SW 1271 (cell line): ENCODE measurements at regions not wholly inside any gene's neighbourhood (a gene's known extent, or its start where the extent isn't known, plus 50 kb on each side); places are given as distances from the start of the nearest gene placed in this dataset.
"Not testable (repeated sequence)": the region's sequence is repeated elsewhere in the genome, so short reads cannot be mapped to it uniquely, and the experiment has no call there.

ENCODE experiments used
- DNase-seq, 2 experiments: peaks; one replicate each; lab custom pipeline; 2025; lab: John Stamatoyannopoulos, UW

DNA sequence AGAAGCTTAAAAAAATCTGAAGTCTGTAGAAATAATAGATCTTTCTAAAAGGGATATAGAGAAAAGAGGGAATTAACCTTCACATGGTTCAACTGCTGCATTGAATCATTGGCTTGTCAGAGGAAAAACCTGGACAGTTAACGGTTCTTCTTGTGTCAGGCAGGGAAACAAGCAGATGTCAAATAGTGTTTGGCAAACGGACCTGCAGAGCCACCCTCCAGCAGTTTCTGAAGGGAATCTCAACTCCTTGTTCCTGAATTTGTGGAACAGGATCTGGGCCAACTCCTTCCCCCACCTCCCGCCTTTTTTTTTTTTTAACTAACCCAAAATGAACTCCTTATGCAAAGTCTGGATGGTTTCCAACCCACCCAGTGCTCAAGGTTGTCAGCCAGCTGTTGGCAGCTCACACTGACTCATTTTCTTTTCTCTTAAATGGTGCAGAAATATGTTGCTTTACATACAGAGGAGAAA lies 187.3 kb downstream of the CAND1 start:
- no peak for DNase-seq

DNA sequence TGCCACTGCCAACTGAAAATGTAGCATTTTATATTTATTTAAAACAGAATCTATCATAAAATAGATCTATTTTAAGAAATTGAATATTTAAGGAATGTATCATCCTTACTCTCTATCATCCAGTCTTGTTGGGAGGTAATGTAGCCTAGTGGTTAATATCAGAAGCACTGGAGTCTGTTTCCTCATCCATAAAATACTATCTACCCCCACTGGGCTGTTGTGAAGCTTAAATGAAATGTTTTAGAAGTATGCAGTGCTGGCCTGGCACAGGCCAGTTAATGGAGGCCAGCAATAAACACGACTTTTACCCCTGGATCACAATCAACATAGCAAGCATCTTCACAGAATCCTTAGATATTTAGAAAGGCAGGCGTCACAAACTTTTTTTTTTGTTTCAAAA lies 188.0 kb downstream of the CAND1 start:
- no peak for DNase-seq

DNA sequence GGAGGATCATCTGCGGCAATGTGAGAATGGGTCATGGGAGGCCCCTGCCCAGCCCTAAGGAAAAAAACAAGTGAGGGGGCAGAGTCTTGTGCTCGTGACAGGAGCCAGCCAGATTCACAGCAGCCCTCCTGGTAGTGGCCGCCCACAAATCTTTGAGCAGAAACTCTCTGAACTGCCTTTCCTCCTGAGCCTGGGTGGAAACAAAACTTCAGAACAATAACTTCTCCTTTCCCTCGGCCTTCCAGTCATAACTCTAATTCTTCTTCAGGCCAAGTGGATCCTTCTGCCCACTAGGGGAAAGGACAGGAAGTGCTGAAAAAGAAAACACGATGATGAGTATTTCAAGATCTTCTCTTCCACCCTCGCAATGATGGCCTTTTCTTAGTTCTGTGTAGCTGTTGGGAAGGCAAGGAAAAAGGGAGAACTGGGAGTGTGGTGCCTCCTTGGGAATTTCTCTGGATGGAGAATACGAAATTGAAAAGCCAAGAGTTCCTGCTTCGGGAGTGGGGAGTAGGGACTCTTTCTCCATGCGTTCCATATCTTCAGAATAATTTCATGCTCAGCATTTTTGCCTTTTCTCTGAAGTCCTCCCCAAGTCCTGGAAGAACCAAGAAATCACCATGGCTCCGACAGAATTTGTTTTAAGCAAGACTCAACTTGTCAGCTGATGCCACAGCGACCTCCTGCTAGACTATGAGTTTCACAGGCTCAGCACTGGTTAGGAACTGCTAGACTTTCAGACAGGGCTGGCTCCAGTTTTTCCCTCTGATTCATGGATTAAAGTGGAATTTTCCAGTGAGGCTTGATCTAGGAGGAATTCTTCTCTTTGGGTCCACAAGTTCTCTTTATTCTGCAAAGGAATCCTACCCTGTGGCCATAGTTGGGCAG lies 188.9 kb downstream of the CAND1 start:
- no peak for DNase-seq

DNA sequence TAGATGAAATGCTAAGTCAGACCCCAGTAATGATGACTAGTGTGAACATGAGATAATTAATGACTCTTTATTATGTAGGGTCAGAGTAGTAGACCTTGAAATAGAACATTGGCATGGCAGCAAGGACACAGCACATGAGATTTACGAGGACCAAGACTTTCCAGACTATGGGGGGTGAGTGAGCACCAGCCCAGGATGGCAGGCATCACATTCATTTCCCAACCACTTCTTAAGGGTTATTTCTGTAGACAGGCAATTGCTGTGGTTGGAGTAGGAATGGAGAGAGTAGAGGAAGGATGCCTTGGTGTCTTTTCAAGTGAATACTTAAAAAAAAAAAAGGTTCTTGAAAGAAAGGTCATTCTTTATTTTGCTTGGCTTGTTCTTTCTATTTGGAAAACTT lies 189.4 kb upstream of the DYRK2 start:
- no peak for DNase-seq

DNA sequence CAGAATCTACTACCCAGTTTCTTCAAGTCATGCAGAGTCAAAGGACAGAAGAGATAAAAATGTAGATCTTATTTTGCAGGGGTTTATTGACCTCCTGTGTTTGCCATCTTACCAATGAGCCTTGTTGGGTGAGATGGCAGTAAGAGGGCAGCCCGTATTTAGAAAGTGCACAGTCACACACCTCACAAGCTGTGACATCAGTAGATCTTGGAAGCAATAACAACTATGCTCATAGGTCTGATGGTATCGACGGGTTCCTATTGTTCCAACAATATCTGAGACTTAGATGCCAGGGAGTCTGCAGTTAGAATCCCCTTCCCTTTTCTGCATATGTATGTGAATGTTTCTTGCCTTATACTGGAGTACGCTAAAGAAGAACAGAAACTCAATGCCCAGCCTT lies 189.0 kb upstream of the DYRK2 start:
- DNase-seq = no peak

DNA sequence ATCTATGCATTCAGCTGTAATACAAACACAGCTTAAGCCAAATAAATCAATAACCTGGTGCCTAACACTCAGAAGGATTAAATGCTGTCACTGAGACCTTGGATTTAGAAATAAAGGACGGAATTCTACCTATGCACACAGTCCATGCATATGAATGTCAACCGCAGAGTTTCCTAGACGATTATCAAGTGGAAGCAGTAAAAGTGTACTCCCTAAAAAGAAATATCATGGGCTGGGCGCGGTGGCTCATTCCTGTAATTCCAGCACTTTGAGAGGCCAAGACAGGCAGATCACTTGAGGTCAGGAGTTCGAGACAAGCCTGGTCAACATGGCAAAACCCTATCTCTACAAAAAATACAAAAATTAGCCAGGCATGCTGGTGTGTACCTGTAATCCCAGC lies 188.2 kb upstream of the DYRK2 start:
- no peak for DNase-seq

DNA sequence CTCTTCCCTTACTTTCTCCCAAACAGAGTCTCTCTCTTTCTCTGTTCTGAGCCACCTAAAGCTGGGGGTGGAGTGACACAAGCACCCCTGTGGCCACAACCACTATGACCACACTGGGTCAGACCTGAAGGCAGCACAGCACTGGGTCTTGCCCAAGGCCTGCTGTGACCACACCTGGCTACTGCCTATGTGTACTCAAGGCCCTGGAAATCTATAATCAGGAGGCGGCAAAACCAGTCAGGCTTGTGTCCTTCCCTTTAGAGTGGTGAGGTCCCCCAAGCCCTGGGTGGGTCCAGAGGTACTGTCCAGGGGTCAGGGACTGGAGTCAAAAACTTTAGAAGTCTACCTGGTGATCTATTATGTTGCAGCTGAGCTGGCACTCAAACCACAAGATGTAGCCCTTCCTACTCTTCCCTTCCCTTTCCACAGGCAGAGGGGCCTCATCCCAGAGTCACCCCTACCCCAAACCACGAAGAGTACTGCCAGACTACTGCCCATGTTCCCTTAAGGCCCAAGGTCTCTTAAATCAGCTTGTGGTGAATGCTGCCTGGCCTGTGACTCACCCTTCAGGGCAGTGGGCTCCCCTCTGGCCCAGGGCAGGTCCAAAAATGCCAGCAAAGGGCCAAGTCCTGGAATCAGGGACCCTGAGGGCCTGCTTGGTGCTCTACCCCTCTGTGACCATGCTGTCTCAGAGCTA lies 179.8 kb upstream of the DYRK2 start:
- no peak for DNase-seq

DNA sequence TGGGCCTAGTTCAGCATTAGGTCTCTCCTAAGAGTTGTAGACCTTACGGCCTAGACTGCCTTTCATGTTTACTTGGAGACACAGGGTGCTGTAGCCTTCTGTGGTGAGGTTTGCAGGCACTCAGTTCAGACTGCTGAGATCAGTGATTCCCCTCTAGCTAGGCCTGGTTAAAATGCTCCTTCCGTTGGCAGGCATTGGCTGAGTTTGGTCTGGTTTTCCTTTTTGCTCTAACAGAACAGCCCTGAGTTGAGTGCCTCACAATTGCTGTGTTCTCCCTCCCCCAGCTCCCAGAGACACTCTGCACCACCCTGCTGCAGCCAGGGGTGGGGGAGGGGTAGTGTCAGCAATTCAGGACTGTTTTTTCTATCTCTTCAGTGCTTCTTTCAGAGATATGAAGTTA lies 178.9 kb upstream of the DYRK2 start:
- no peak for DNase-seq

DNA sequence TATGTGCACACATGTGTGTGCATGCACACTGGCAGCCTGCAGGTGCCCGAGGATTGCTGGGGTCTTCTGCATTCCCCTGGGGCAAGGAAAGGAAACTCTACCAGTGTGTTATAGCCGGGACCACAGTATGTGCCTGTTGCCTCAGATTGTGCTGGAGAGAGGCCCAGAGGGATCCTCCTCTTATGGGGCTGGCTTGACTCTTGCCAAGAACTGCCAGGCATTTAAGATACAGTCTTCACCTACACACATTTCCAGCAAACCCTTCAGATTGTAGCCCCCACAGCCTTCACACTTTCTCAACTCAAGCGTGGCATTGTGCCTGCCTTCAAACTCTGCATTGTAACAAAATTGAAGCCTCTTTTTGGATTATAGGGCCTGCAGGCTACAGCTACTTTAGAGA lies 176.7 kb upstream of the DYRK2 start:
- no peak for DNase-seq

DNA sequence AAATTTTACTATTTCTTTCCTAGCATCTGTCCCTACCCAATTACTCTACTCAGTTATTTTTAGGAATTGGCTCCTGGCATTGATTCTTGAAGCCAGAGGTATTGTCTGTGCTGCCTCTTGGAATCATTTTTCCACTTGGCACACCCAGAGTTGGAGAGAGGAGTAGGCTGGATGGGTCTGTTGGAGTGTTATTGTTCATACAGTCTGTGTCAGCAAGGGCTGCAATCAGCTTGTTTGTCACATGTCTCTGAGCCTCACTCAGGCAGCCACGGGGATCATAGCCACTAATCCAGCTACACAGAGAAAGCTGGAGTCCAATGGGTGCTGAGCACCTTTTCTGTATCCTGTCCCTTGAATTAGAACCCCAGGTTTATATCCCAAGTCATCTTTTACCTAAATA lies 176.0 kb upstream of the DYRK2 start:
- no peak for DNase-seq

DNA sequence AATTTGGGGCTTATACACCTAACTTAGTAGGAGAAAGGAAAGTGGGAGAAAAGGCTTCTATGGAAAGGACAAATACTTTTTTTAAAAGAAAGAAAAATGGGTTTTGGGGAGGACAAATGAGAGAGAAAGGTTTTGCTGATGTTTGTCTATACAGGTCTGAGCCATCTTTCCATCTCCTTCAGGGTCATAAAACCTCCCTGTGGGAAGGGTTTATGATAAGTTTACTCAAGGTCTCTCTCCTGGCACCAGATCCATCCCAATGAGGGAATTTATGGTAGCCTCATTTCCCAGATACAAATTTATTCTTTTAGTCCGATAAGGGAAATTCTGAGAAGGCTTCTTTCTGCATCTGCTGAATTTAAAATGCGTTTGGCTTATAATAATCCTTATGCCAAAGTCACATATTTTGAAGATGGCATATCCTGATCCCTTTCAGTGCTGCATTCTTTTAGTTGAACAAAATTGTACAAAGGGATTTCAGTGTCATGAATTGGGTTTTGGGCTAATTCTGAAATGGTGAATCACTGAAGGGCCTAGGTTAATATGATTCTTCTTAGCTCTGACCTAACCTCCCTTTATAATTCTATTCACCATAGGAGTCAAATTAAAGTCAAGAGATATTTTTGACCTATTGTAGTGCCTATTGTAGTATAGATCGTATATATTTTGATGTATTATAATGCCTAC lies 173.5 kb upstream of the DYRK2 start:
- no peak for DNase-seq

DNA sequence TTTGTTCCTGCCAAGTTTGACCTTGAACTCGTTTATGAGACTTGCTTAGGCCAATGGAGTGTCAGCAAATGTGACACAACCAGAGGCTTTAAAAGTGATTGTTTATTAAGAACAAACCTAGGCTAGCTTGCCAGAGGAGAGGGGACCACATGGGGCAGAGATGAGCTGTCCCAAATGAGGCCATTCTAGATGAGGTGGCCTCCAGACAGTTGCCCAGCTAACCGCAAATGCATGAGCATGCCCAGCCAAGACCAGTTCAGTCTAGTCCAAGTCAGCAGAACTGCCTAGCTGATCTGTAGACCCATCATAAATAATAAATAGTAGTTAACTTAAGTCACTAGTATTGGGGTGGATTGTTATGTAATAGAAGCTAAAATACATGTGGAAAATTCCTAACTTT lies 172.8 kb upstream of the DYRK2 start:
- DNase-seq = no peak

DNA sequence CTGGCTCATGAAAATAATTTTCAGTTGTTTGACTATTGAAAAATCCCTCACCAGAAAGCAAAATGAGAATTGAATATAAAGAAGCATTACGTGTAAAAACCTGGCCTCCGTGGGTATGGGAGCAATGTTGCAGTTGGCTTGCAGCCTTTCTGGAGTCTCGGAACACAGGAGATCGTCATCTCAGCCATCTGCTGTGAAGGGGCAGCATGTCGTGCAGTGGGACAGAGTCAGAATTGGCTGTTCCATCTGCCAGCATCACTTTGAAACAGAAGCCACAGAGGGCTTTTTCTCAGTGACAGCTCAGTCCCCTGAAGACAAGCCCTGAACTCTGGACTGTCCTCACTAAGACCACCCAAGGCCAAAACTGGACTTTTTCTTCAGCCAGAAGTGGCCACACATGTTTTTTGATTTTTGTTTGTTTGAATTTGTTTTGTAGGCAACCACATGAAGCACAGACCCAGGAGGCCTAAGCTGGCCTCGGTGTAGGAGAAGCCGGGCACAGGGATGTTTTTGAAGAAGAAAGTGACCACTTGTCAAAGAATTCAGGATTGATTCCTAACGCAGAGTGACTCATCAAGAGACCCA lies 170.8 kb upstream of the DYRK2 start:
- DNase-seq = no peak

DNA sequence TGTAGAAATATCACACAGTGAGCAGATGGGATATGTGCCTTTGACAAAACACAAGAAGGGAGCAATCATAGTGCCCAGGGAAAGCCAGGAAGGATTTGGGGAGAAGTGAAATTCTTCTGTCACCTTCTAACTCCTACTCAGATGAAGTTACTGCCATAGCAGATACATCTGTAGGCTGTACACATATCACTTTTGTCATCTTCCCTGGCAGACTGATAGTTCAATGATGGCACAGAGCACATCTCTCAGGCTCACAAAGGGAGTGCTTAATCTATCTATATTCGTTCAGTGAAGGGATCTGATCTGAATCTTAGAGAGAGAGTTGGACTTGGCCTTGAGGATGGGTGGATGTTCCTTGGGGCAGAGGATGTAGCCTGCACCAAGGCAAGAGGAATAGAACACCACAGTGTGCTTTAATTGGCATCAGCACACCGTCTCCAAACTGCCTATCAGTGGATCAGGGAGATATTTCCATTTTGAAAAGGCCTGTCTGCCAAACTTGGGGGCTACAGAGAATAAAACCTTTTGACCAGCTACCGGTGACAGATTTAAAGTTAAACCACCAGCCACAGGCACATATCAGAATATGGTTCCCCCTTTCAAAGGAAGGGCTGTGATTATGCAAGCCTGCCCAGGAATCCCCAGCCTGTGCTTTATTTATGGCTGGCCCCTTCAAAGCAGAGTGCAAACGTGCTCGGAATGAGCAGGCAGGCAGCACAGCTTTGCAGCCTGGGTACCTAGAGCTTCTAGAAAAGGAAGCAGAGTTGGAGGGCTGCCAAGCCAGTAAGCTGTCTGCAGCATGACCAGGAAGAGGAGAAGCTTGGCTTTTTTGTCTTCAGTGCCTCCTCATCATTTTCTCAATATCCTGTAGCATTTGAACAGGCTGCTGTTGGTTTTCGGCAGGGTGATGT lies 165.5 kb upstream of the DYRK2 start:
- no peak for DNase-seq

DNA sequence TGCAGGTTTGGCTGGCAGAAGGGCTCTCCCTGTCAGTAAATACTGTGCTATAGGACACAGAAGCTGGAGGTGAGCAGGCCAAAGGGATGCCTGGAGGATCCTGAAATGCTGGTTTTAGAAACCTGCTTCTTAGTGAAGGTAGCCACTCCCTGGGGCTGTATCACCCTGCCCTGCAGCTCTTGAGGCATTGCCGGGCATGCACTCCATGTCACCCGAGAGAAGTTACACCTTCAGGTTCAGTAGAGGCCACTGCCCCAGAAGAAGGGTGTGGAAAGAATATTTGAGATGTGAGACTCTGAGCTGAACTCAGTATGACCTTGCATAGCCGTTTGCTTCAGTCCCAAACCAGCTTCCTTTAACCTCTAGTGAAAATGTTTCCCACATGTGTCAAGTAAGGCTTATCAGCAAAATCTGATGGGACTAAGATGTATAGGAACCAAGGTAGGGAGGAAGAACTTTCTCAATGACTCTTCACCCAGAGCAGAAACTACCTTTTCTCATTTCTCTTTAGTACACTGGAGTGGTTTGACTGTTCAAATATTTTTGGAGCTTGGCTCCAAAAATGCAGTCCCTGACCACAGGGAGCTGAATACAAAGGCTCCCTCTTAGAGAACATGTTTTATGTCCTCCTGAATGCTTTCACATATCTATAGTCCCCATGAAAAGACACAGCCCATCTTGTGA lies 164.5 kb upstream of the DYRK2 start:
- DNase-seq = no peak

DNA sequence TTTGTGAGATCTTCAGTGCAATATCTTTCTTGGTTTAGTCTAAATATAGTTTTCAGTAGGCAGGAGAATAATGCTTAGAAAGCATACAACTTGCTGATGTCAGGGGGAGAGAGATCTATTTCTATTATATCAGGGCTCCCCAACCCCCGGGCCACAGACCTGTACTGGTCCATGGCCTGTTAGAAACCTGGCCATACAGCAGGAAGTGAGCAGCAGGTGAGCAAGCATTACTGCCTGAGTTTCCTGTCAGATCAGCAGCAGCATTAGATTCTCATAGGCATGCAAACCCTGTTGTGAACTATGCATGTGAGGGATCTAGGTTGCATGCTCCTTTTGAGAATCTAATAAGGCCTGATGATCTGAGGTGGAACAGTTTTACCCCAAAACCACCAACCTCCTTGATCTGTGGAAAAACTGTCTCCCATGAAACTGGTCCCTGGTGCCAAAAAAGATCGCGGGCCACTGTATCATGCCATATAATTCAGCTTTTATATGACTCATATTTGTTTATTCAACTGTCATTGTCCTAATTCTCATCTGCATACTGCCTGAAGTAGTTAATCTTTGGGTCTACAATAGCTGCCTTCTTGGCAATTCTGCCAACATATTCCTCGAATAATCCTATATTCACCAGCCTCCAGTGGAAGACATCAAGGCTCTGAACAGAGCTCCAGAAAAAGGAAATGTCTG lies 163.6 kb upstream of the DYRK2 start:
- no peak for DNase-seq

DNA sequence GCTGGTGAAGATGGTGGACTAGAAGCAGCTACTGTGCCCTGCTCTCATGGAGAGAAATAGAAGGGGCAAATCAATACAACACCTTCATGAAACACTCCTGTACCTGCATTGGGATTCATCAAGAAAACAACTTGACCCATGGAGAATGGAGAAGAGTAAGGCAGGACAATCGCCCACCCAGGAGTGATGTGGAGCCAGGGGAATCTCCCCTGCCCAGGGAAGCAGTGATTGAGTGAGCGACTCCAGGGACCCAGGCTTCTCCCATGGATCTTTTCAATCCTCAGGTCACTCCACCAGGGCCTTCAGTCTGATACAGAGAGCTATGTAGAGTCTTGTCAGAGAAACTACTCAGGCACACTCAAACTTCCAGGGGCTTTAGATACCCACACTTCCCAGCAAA lies 161.9 kb upstream of the DYRK2 start:
- DNase-seq = no peak

DNA sequence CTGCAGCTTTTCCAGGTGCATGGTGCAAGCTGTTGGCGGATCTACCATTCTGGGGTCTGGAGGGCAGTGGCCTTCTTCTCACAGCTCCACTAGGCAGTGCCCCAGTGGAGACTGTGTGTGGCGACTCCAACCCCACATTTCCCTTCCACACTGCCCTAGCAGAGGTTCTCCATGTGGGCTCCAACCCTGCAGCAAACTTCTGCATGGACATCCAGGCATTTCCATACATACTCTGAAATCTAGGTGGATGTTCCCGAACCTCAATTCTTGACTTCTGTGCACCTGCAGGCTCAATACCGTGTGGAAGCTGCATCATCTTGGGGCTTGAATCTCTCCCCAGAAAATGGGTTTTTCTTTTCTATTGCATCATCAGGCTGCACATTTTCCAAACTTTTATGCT lies 160.2 kb upstream of the DYRK2 start:
- DNase-seq = not testable (repeated sequence)

DNA sequence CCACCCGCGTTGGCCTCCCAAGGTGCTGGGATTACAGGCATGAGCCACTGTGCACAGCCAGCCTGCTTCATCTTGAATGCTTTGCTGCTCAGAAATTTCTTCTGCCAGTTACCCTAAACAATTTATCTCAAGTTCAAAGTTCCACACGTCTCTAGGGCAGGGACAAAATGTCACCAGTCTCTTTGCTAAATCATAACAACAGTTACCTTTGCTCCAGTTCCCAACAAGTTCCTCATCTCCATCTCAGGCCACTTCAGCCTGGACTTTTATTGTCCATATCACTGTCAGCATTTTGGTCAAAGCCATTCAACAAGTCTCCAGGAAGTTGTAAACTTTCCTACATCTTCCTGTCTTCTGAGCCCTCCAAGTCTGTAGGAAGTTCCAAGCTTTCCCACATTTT lies 159.5 kb upstream of the DYRK2 start:
- DNase-seq = no peak

DNA sequence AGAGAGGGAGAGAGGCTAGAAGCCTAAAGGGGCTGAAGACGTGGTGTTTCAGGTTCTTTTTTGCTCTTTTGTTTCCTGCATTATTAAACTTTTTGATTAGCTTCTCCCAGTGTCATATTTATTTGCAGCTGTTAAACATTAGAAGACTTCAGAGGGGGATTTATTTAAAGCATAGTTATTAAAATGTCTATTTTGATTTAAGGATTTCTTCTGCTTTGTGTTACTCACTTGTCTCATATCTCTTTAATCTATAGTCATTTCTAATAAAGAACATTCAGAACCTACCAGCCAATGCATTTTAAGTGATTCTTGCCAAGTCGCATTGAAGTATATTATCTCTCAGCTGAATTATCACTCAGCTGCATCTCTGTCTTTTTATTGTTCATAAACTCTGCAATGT lies 152.0 kb upstream of the DYRK2 start:
- no peak for DNase-seq
